ENCODE measurements at regions not wholly inside any gene's neighbourhood (a gene's known extent, or its start where the extent isn't known, plus 50 kb on each side); places are given as distances from the start of the nearest gene placed in this dataset.

GRCh38 chr12:82277582-82277981 lies 80.6 kb downstream of the CCDC59 start:
- DNase-seq: no peak
- 29 to 51% methylated on average over 4 of the region's 4 CpGs for WGBS, 2 donors
- TF ChIP-seq, protein P1, sequence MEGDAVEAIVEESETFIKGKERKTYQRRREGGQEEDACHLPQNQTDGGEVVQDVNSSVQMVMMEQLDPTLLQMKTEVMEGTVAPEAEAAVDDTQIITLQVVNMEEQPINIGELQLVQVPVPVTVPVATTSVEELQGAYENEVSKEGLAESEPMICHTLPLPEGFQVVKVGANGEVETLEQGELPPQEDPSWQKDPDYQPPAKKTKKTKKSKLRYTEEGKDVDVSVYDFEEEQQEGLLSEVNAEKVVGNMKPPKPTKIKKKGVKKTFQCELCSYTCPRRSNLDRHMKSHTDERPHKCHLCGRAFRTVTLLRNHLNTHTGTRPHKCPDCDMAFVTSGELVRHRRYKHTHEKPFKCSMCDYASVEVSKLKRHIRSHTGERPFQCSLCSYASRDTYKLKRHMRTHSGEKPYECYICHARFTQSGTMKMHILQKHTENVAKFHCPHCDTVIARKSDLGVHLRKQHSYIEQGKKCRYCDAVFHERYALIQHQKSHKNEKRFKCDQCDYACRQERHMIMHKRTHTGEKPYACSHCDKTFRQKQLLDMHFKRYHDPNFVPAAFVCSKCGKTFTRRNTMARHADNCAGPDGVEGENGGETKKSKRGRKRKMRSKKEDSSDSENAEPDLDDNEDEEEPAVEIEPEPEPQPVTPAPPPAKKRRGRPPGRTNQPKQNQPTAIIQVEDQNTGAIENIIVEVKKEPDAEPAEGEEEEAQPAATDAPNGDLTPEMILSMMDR (IDR thresholded peaks at IDR 0.05): no peak
- no peak for TF ChIP-seq POLR2A (IDR thresholded peaks at IDR 0.05)
- Histone ChIP-seq H3K27me3 (no peaks in the 10 kb centered on the region), H3K4me1 (no peaks in the 10 kb centered on the region), H3K27ac (no peak overlapping the region), H3K4me3 (no peak overlapping the region), H3K9me3 (peaks cover 0 to 4% (median 0%) of the 10 kb centered on the region in 3 donors), H3K36me3 (no peaks in the 10 kb centered on the region)
- intact Hi-C loops (cut with DNase I): no loop called here

DNA sequence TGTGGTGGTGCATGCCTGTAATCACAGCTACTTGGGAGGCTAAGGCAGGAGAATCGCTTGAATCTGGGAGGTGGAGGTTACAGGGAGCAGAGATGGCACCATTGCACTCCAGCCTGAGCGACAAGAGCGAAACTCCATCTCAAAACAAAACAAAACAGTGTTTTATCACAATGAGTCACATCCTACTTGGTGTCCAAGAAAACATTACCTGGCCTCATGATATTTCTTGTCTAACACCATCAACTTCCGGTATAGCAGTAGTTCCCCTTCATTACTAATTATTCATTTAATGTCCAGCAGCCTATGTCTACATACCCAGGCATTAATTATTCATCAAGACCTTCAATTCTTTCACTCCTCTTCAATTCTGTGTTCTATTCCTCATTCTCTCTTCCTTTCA lies 115.5 kb downstream of the CCDC59 start:
- intact Hi-C loops (cut with DNase I): no loop called here
- no peak for DNase-seq
- H3K4me1 ChIP-seq: no peaks in the 10 kb centered on the region
- no peaks in the 10 kb centered on the region for H3K36me3 ChIP-seq
- peaks cover 0 to 5% (median 0%) of the 10 kb centered on the region in 3 donors for H3K9me3 ChIP-seq
- TF ChIP-seq POLR2A (IDR thresholded peaks at IDR 0.05): no peak
- TF ChIP-seq, protein P1 (IDR thresholded peaks at IDR 0.05): no peak
- H3K27ac ChIP-seq: no peak overlapping the region
- H3K27me3 ChIP-seq: no peaks in the 10 kb centered on the region
- WGBS, 2 donors: 76 to 81% methylated on average over 4 of the region's 4 CpGs
- no peak overlapping the region for H3K4me3 ChIP-seq

DNA sequence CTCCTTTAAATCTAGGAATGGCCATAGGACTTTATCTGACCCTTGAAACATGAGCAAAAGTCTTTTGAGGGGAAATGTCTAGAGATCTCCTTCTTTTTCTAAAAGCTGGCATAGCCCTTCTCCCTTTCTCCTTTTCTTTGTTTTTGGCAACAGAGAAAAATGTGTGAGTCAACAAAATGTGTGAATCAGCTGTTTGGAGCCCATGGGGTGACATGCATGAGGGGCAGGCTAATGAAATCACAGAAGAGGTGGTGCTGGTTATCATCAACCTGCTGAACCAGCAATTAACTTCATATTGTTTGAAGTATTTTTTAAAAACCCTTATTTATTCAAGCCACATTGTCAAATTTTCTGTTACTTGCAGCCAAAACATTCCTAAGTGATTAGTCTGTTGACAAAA lies 132.3 kb downstream of the CCDC59 start:
- no peaks in the 10 kb centered on the region for H3K27me3 ChIP-seq
- no peaks in the 10 kb centered on the region for H3K4me1 ChIP-seq
- TF ChIP-seq, protein P1 (IDR thresholded peaks at IDR 0.05): no peak
- no peak for TF ChIP-seq POLR2A (IDR thresholded peaks at IDR 0.05)
- no peak overlapping the region for H3K4me3 ChIP-seq
- H3K27ac ChIP-seq: no peak overlapping the region
- H3K9me3 ChIP-seq: no peaks in the 10 kb centered on the region
- no peaks in the 10 kb centered on the region for H3K36me3 ChIP-seq
- intact Hi-C loops (cut with DNase I): no loop called here
- no peak for DNase-seq

DNA sequence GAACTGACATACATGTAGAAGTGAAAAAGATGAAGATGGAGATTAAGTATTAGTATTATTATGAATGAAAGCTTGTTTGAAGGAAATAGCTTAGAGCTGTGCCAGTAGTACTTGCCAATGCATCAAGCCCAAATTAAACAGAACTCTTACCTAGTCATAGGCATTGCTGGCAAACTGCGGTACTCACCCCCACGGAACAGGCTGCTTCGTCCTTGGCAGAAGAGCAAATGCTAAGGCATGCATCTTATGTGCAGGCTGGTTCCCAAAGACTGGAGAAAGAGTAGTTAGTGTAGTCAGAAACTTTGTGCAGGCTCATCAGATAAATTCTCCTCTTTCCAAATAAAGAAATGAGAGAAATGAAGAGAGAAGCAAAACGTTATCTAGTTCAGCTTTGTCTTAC lies 134.8 kb downstream of the CCDC59 start:
- H3K4me3 ChIP-seq: no peak overlapping the region
- 68 to 78% methylated on average over 3 to 4 of the region's 4 CpGs for WGBS, 2 donors
- H3K27me3 ChIP-seq: no peaks in the 10 kb centered on the region
- no peaks in the 10 kb centered on the region for H3K36me3 ChIP-seq
- DNase-seq: no peak
- H3K4me1 ChIP-seq: no peaks in the 10 kb centered on the region
- H3K9me3 ChIP-seq: no peaks in the 10 kb centered on the region
- no peak for TF ChIP-seq POLR2A (IDR thresholded peaks at IDR 0.05)
- TF ChIP-seq, protein P1 (IDR thresholded peaks at IDR 0.05): no peak
- intact Hi-C loops (cut with DNase I): no loop called here
- no peak overlapping the region for H3K27ac ChIP-seq

GRCh38 chr12:82216475-82216874 lies 141.7 kb downstream of the CCDC59 start:
- Histone ChIP-seq H3K27ac (no peak overlapping the region), H3K27me3 (no peaks in the 10 kb centered on the region), H3K36me3 (no peaks in the 10 kb centered on the region), H3K9me3 (peaks cover 0 to 5% (median 0%) of the 10 kb centered on the region in 3 donors), H3K4me3 (no peak overlapping the region), H3K4me1 (no peaks in the 10 kb centered on the region)
- WGBS, 2 donors: 50% methylated on average over 1 of the region's 6 CpGs; no CpG with 5 or more reads in 1 of the 2 donors
- TF ChIP-seq POLR2A (IDR thresholded peaks at IDR 0.05): no peak
- TF ChIP-seq, protein P1 (IDR thresholded peaks at IDR 0.05): no peak
- no peak for DNase-seq
- intact Hi-C loops (cut with DNase I): no loop called here

All from esophagus squamous epithelium (tissue), 5 donors.